HUES64 (cell line): ENCODE measurements at regions not wholly inside any gene's neighbourhood (a gene's known extent, or its start where the extent isn't known, plus 50 kb on each side); places are given as distances from the start of the nearest gene placed in this dataset.
"Not testable (repeated sequence)": the region's sequence is repeated elsewhere in the genome, so short reads cannot be mapped to it uniquely, and the experiment has no call there.

Experiments
- H3K27ac ChIP-seq: 2 replicates; pipeline ENCODE4 v1.7.0; 2013; ENCODE audit warnings: low read depth, low read length, inconsistent platforms
- H3K27me3 ChIP-seq: 2 replicates; pipeline ENCODE4 v1.6.1; 2013; ENCODE audit warnings: mild to moderate bottlenecking, low read length; ENCODE audit not compliant: insufficient read depth
- H3K36me3 ChIP-seq: 2 replicates; pipeline ENCODE4 v1.6.1; 2013; ENCODE audit warnings: mild to moderate bottlenecking, low read length; ENCODE audit not compliant: insufficient read depth
- H3K4me1 ChIP-seq: 2 replicates; pipeline ENCODE4 v1.6.1; 2013; ENCODE audit warnings: mild to moderate bottlenecking, low read length, moderate library complexity; ENCODE audit not compliant: insufficient read depth
- H3K4me3 ChIP-seq: 2 replicates; pipeline ENCODE4 v1.5.1; 2013; ENCODE audit warnings: mild to moderate bottlenecking, low read length, moderate library complexity
- H3K9ac ChIP-seq: 2 replicates; pipeline ENCODE4 v1.6.1; 2013; ENCODE audit warnings: mild to moderate bottlenecking, low read depth, low read length
- H3K9me3 ChIP-seq: 2 replicates; pipeline ENCODE4 v1.6.1; 2013; ENCODE audit warnings: low read depth, low read length; ENCODE audit not compliant: insufficient read depth
- WGBS: fragments of 150-250, 120-280 bp; methylation state at CpG from one replicate; pipeline ENCODE4 v1.1.7; 2013; ENCODE audit warnings: missing lambda C conversion rate; 5-methylcytosine and 5-hydroxymethylcytosine counted together

DNA sequence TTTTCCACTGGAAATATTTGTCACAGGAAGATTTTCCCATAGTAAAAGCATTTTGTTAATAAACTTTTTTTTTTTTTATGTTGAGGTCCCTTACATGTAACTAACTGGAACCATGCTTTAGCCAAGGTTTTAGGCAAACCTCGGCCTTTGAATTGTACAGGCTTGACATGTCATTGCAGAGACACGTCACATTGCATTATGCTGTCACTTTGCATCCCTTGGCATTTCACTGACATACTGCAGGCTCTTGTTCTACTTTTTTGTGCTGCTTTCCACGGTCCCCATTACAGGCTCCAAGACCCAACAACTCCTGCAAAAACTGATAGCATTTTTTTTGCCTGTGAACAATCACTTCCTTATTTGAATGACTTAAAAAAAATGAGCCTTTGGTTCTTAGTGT lies 724.3 kb downstream of the TTLL7 start:
- 68% methylated on average over 3 of the region's 3 CpGs for WGBS
- H3K36me3 ChIP-seq, H3K27ac ChIP-seq, H3K9me3 ChIP-seq, H3K4me1 ChIP-seq, H3K9ac ChIP-seq, H3K27me3 ChIP-seq, H3K4me3 ChIP-seq: not testable (repeated sequence)

DNA sequence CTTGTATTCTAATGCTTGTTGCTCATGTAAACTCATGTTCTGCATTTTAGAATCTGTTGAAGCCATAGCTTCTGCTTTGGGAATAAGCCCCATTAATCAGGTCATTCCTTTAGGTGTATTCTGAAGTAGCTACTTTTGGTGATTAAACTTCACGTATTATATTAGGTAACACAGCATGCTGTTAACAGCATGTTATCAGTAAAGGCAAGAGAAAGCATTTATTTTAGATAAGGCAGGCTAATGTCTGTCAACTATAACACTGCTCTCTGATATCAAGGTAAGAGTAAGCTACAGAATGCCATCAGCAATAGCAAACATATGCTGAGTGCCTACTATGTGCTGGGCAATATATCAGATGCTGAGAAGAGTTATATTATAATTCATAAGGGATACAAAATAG lies 726.4 kb downstream of the TTLL7 start:
- H3K4me3 ChIP-seq, H3K4me1 ChIP-seq, H3K36me3 ChIP-seq, H3K27ac ChIP-seq, H3K9me3 ChIP-seq, H3K9ac ChIP-seq, H3K27me3 ChIP-seq: not testable (repeated sequence)
- 100% methylated on average over 1 of the region's 1 CpG for WGBS

DNA sequence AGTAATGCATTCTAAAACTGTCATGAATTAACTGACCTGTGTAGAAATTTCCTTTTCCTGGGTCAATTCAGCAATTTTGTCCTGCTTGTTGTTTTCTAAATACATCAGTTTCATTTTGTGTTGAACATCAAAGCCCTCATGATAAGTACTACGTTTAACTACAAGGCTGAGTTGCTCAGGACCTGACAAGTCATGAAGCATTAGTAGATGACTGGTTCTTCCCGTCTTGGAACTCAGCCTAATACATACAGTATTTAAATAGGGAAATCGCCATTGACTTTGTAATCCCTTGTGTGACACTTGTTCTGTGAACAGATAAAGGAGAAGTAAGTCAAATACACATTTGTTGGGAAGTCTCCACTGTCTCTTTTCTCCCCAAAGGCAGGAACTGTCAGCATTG lies 727.1 kb downstream of the TTLL7 start:
- not testable (repeated sequence) for H3K27ac ChIP-seq, H3K9ac ChIP-seq, H3K27me3 ChIP-seq, H3K4me1 ChIP-seq, H3K36me3 ChIP-seq, H3K9me3 ChIP-seq, H3K4me3 ChIP-seq
- 86% methylated on average over 1 of the region's 3 CpGs for WGBS

DNA sequence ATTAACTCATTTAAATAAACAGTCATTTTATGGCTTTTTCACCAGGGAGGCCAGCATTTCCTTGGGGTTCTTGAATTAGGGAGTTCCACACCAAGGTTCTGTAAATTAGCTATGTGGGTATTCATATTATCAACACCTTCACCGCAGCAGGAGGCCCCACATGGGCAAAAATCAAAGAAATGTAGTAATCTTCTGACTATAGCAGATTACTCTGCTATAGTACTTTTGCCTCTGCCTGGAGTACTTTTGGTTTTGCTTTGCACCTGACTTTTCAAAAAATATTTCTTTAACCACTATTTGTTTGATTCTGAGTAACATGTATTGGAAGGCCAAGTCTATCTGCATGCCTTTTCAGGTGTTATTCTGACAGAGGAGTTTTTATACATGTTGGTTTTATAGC lies 728.1 kb downstream of the TTLL7 start:
- WGBS = no CpG with 5 or more reads among the region's 1 CpG
- not testable (repeated sequence) for H3K9me3 ChIP-seq, H3K9ac ChIP-seq, H3K36me3 ChIP-seq, H3K27ac ChIP-seq, H3K4me1 ChIP-seq, H3K4me3 ChIP-seq, H3K27me3 ChIP-seq

DNA sequence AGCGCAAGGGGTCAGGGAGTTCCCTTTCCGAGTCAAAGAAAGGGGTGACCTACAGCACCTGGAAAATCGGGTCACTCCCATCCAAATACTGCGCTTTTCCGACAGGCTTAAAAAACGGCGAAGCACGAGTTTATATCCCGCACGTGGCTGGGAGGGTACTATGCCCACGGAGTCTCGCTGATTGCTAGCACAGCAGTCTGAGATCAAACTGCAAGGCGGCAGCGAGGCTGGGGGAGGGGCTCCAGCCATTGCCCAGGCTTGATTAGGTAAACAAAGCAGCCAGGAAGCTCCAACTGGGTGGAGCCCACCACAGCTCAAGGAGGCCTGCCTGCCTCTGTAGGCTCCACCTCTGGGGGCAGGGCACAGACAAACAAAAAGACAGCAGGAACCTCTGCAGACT lies 735.1 kb downstream of the TTLL7 start:
- not testable (repeated sequence) for H3K27ac ChIP-seq, H3K27me3 ChIP-seq, H3K4me1 ChIP-seq, H3K9me3 ChIP-seq, H3K9ac ChIP-seq, H3K36me3 ChIP-seq
- peak overlapping the region; percentile 37; the same call in 1 of the 2 replicates for H3K4me3 ChIP-seq
- 82% methylated on average over 14 of the region's 14 CpGs for WGBS

DNA sequence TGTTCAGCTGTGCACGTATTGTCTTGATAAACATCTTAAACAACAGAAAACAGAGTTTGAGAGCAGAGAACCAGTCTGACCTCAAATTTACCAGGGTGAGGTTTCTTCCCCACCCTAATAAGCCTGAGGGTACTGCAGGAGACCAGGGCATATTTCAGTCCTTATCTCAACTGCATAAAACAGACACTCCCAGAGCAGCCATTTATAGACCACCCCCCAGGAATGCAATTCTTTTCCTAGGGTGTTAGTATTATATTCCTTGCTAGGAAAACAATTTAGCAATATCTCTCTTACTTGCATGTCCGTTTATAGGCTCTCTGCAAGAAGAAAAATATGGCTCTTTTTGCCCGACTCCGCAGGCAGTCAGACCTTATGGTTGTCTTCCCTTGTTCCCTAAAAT lies 747.2 kb downstream of the TTLL7 start:
- not testable (repeated sequence) for H3K4me3 ChIP-seq, H3K36me3 ChIP-seq, H3K27ac ChIP-seq, H3K27me3 ChIP-seq, H3K4me1 ChIP-seq, H3K9ac ChIP-seq, H3K9me3 ChIP-seq
- 98% methylated on average over 3 of the region's 4 CpGs for WGBS

DNA sequence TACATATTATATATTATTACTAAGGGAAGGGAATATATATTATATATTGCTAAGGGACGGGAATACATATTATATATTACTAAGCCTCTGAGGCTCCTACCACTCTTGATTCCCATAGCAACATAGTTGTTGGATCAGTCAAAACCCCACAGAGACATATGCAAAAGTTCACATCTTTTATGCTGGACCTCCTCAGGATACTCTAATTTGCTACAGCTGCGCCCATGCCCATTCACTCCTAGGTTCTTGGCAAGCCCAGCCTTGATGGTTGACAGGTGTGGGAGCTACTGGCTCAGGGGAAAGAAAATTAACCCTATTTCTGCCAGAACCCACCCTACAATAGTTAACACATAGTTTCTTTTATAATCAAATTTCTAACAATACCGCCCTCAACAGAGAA lies 752.2 kb downstream of the TTLL7 start:
- 100% methylated on average over 1 of the region's 3 CpGs for WGBS
- H3K27ac ChIP-seq, H3K4me3 ChIP-seq, H3K9ac ChIP-seq, H3K4me1 ChIP-seq, H3K9me3 ChIP-seq, H3K27me3 ChIP-seq, H3K36me3 ChIP-seq: not testable (repeated sequence)

DNA sequence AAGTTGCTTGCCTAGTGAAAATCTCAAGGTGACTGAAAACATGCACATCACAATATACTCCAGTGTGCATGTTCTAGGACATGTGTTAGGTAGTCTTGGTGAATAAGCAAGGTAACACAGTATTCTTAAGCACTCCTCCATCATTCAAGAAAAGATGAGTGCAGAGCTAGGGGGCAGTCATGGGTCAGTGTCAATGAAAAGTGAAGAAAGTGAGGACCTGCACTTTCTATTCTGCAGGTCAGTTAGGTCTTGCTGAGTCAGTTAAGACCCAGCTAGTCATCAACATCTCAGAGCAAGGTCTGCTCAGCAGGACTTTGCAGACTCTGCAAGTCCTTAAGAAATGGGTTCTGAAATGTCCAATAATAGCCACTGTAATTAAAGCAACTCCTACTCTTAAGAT lies 754.1 kb downstream of the TTLL7 start:
- not testable (repeated sequence) for H3K36me3 ChIP-seq, H3K4me1 ChIP-seq, H3K4me3 ChIP-seq, H3K27me3 ChIP-seq, H3K27ac ChIP-seq, H3K9me3 ChIP-seq, H3K9ac ChIP-seq

DNA sequence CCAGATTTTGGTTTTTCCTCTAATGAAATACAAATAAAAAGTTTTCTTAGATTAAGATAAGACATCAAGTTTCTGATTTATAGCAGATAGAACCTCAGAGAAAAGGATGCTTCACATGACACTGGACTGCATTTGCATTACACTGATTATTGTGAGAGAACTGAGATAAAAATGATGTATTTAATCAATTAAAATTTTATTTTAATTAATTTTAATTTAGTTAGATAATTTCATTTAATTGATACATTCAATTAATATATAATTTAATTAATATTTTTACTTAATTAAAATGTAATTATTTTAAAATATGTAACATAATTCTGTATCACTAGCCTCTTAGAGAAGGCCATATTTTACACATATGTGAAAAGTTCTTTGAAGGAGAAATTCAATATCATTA lies 759.4 kb downstream of the TTLL7 start:
- H3K9ac ChIP-seq, H3K27ac ChIP-seq, H3K4me1 ChIP-seq, H3K9me3 ChIP-seq, H3K27me3 ChIP-seq, H3K36me3 ChIP-seq, H3K4me3 ChIP-seq: not testable (repeated sequence)

DNA sequence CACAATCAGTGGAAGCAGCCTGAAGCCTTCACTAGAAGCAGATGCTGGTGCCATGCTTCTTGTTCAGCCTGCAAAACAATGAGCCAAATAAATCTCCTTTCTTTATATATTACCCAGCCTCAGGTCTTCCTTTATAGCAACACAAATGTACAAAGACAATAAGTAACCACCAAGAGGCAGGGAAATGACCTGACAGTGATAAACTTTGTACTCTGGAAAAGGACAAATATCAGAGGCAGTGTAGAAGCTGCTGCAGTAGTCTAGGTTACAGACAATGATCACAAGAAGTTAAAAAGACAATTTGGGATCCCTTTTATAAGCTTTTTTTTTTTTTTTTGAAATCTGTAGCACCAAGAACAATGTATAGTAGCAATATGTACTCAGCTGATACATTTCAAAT lies 760.3 kb downstream of the TTLL7 start:
- H3K36me3 ChIP-seq, H3K4me3 ChIP-seq, H3K9me3 ChIP-seq, H3K9ac ChIP-seq, H3K27me3 ChIP-seq, H3K4me1 ChIP-seq, H3K27ac ChIP-seq: not testable (repeated sequence)

DNA sequence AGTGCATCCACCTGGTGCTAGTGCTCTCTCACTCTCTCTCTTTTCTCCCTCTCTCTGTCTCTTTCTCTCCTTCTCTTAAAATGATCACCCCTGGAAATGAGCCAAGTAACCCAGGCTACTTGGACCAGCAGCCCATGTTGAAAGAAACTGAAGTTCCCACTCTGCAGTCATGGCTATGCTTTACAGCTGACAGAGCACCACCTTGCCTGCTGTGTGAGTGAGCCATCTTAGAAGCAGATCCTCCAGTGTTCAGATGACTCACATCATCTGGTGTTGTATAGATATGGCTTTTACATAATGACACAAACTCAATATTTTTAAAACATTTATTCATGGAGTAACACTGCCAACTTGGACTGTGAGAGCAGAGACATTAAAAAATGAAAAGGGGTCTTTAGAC lies 779.1 kb downstream of the TTLL7 start:
- not testable (repeated sequence) for H3K4me3 ChIP-seq, H3K27ac ChIP-seq, H3K36me3 ChIP-seq, H3K9me3 ChIP-seq, H3K27me3 ChIP-seq, H3K9ac ChIP-seq
- H3K4me1 ChIP-seq = peaks cover 16% of the 10 kb centered on the region

DNA sequence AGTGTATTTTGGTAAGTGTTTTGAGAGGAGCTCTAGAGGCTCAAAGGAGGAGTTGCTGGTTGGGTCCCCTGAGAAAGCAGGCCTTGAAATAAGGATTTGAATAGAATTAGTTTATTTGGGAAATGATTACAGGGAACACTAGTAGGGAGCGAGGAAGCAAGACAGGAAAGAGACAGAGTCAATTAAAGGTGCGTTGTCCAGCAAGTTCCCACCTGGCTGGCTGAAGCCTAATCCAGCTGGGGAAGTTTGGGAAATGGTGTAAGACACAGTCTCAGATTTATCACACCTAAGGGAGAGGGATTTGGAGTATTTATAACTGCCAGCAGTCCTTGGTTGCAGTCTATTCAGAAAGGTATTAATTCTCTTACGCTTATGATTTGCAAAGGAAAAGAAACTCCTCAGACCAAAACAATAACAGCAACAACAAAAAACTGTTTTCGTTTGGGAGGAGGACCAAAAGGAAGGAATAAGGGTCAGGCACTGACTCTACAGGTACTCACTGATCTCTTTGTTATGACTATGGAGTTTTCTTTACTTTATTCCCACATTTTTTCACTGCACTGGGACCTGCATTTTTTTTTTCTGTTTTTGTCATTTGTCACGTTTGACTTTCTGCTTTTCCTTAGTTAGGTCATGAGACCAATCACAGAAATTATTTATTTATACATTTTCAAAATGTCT lies 780.8 kb downstream of the TTLL7 start:
- 68% methylated on average over 3 of the region's 5 CpGs for WGBS
- peaks cover 16% of the 10 kb centered on the region for H3K4me1 ChIP-seq
- not testable (repeated sequence) for H3K27ac ChIP-seq, H3K4me3 ChIP-seq, H3K9me3 ChIP-seq, H3K36me3 ChIP-seq, H3K9ac ChIP-seq, H3K27me3 ChIP-seq
